GM19328 (cell line): ENCODE measurements at regions not wholly inside any gene's neighbourhood (a gene's known extent, or its start where the extent isn't known, plus 50 kb on each side); places are given as distances from the start of the nearest gene placed in this dataset.
A peak's percentile ranks its signal among the peaks of the same experiment; 100 is the strongest.

ENCODE experiments used
- ATAC-seq: cut with Tn5 transposase; IDR thresholded peaks from one replicate; pipeline ENCODE4 v1.9.1; 2021; ENCODE audit warnings: mild to moderate bottlenecking, moderate library complexity; ENCODE audit not compliant: unreplicated experiment

GRCh38 chr2:37541516-37541915, 129.9 kb downstream of the CDC42EP3 start:
- no peak for ATAC-seq

DNA sequence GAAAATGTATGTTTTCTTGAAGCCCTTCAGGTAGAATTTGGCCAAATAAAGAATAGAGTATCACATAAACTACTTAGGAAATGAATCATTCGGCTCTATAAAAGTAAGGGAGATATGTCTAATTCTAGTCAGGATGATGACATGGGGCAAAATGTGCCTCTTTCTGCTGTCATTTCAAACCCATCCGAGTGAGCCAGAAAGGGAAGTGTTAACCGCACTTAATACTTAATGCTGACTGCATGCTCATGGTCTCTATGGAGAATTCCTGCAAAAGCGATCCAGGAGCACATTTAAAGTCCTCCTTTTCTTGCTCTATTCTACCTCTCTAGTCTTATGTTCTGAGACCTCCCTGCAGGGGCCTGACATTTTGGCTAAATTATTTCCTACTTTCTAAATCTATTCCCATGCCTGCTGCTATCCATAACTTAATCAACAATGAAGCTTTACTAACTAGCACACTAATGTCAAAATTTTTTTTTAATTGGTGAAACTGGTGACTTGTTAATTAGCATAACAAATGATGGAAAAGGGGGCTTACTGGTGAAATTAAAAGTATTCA, 127.4 kb downstream of the CDC42EP3 start:
- no peak for ATAC-seq

GRCh38 chr2:37544591-37545031, 126.8 kb downstream of the CDC42EP3 start:
- ATAC-seq, result no peak

GRCh38 chr2:37549598-37549997, 121.8 kb downstream of the CDC42EP3 start:
- ATAC-seq, result no peak

- ATAC-seq, result no peak
Observed at GRCh38 chr2:37550190-37550589, 121.3 kb downstream of the CDC42EP3 start.

- ATAC-seq, result no peak
Observed at GRCh38 chr2:37551783-37552182, 119.7 kb downstream of the CDC42EP3 start.

GRCh38 chr2:37552339-37552738, 119.1 kb downstream of the CDC42EP3 start:
- no peak for ATAC-seq

- ATAC-seq, result no peak
Observed at GRCh38 chr2:37553411-37554154, 117.9 kb downstream of the CDC42EP3 start.

DNA sequence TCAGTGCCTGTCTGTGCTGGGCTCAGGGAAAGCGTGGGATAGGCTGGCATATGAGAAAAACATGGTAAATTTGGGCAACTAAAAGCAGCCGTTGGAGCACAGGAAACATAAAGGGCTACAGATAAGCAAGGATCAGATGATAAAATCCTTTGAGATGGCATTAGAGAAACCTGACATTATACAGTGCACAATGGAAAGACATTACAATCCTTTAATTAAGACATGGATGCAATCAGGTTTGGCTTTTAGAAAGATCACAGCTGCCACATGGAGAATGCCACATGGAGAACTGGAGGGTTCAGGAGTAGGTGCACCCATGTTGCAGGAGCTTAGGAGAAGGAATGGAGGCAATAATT, 117.3 kb downstream of the CDC42EP3 start:
- no peak for ATAC-seq

GRCh38 chr2:37554687-37555086, 116.8 kb downstream of the CDC42EP3 start:
- ATAC-seq, result no peak

DNA sequence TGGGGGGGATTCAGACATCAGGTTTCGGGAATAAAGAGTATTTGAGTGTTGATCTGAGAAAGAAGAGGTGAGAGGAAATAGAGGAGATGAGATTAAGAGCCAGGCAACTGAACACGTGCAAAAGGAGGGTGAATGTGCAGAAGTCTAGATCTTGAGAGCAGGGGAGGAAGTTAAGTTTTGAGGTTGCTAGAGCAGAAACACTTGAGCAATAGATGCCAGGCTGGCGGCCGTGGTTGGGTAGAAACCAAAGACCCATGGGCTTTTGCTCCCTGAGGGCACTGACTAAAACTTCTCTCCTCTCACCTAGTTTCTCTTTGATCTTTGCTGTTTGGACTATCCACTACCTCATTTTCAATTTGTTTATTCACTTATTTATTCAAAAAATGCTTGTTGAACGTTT, 116.0 kb downstream of the CDC42EP3 start:
- no peak for ATAC-seq

GRCh38 chr2:37556256-37556655, 115.2 kb downstream of the CDC42EP3 start:
- ATAC-seq, result no peak

DNA sequence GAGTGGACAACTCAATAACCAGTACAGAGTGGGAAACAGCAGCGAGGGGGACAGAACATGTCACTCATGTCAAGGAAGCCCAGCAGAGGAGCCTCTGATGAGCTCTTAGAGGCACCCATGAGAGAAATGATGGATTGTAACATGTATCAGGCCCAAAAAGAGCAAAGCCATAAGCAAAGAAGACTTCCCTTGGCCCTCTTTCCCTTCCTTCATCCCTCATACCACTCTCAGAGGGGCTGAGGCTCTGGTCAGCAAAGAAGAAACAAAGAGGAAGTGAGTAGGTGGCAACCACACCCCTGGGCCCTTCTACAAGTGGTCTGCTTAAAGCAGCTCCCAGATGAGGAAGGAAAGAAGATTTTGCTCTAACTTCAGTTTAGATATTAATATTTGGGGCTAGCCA, 112.8 kb downstream of the CDC42EP3 start:
- peak; percentile 62 for ATAC-seq

DNA sequence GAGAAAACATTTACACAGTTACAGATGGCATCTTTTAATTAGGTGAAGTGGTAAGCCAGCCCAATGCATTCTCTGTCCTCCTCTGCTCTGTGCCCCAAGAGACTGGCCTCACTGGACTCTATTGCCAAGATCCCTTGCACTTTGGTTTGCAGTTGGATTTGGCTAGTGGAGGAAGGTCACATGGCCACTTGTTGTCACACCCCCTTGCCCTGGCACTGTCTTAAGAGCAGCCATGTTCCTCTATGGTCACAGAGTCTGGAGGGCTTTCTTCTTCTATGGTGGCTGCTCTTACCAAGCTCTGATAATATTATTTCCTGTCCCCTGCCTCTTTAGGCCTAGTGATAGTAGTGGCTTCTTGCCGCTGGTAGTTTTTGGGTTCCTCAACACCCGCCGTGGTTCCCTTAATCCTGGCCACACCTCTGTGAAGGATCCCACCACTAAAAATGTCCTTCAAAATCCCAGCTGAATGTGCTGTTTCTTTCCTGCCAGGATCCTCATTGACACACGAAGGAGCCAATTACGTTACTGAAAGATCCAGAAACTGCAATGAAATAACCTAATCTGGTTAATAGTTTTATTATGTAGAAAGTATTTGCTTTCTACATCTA, 111.1 kb downstream of the CDC42EP3 start:
- no peak for ATAC-seq

GRCh38 chr2:37560863-37561614, 110.4 kb downstream of the CDC42EP3 start:
- ATAC-seq, result no peak

DNA sequence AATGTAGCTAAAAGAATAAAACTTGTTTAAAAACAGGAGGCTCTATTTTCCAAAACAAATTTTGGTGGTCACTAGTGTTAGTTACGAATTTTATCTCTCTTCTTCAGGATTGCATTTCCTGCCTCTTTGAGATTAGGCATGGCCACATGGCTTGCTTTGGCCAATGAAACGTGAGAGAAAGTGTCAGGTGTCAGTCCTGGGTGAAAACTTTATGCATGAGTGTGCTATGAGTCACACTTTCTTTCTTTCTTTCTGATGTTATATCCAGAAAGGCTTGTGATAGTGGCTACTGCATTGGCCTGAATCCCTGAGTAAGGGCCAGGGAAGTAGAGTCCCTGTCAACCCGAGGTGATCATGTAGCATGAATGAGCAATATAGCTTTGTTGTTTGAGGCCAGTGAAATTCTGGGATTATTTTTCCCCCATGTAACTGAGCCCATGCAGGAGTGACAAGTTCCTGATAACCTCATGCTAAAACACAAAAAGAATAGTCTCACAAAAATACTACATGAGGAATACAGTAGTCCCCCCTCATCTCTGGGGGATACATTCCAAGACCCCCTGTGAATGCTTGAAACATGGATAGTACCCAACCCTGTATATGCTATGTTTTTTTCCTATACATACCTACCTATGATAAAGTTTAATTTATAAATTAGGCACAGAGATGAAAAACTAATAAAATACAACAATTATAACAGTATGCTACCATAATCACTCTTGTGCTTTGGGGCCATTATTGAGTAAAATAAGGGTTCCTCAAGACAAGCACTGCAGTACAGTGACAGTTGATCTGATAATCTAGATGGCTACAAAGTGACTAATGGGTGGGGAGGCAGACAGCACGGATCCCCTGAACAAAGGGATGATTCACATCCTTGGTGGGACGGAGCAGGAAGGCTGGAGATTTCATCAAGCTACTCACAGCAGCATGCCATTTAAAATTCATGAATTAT, 109.5 kb downstream of the CDC42EP3 start:
- ATAC-seq, result peak; percentile 64

- no peak for ATAC-seq
Observed at GRCh38 chr2:37563375-37564015, 107.9 kb downstream of the CDC42EP3 start.

DNA sequence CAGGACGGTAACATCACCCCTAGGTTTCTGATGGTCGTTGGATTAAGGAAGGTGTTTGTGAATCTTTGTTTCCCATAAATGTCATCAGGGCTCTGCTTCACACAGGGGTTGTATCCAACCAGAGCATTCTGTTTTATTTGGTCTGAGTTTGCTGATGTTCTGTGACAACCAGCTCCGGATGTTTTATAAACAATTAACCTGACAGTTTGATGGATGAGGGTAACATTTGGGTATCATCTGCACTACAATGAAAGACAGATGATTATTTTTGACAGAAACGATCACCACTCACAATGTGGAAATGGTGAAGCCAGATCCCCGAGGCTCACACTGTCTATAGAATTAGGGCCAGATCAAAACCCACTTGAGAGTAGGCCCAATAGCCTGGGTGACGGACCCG, 107.1 kb downstream of the CDC42EP3 start:
- ATAC-seq, result no peak

DNA sequence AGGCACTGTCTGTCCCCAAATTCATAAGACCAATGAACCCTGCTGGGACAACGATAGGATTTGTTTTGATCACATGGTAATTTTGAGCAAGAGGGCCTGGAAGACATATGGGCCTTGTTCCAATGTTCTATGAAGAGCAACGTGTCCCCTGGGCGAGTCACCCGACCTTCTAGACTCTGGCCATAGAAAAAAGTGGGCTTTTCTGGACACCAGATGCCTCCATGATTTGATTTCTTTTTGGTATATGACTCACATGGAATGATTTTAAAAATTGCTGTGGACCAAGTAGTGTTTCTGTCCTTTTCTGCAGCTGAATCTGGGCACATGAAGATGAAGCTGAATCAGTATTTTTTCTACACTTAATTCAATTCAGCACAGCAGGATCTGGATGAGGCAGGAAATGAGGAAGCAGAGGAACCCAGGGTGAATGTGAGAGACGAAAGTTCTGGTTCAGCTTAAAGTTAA, 104.9 kb downstream of the CDC42EP3 start:
- ATAC-seq, result no peak

DNA sequence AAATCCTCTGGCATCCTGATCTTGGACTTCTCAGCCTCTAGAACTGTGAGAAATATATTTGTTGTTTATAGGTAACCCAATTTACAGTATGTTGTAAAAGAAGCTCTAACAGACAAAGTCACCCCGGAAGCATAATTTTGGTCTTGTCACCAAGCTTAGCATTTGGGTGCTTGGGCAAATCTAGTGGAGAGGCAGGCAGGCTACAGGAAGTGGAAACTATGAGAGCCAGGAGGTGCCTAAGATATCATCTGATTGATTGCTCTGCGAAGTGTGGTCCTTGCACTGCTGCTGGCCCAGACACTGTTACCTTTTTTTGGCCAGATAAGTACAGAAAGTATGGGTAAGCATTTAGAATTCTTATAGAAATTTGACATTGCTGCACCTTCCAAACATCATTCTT, 102.9 kb downstream of the CDC42EP3 start:
- no peak for ATAC-seq
